ENCODE measurements at regions not wholly inside any gene's neighbourhood (a gene's known extent, or its start where the extent isn't known, plus 50 kb on each side); places are given as distances from the start of the nearest gene placed in this dataset.

DNA sequence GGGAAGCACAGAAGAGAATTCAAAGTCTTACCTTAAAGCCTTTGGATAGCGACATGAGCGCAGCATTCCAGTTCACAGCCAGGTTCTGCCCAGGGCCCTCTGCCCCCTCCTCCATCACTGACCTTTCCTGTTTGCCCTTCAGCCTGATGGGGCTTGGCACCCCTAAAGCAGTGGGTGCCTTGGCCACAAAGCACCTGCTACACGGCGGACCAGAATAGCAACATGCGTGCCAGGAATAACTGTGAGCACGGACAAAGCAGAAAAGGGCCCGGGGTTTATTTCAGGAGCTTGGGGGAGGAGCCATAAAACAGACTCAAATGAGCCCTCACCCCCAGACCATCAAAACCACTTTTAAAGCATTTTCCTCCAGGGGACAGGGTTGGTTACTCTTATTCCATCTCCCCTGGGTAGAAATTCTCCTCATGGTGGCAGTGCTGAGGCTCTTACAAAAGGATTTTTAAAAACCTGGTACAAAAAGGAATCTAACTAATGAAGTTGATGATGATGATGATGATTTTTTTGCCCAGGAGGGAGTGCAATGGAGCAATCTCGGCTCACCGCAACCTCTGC, 135.4 kb downstream of the KLF13 start:
- no peak for TF ChIP-seq POLR2AphosphoS5 (IDR thresholded peaks at IDR 0.05; ENCODE audit: borderline replicate concordance, low read depth, low read length)
- no peak for TF ChIP-seq EZH2 (IDR thresholded peaks at IDR 0.05)
- no peak for TF ChIP-seq FOXP2 (optimal IDR thresholded peaks at IDR 0.05; ENCODE audit: control extremely low read depth, extremely low read length, insufficient read depth)
